Gastrocnemius medialis (tissue), 4 donors: ENCODE measurements at regions not wholly inside any gene's neighbourhood (a gene's known extent, or its start where the extent isn't known, plus 50 kb on each side); places are given as distances from the start of the nearest gene placed in this dataset.

Source experiments
- ATAC-seq, 2 donors: fragments of 150-250 bp; one replicate each; pipeline ENCODE4 v1.9.1; 2016
- DNase-seq, 2 donors: peaks; one replicate each; pipeline ENCODE4 v3.0.0-alpha.2; 2019
- H3K27ac ChIP-seq, 4 donors: fragments of 200-600 bp; sonication (generic); 1 replicate in 1 of 4; 2 replicates in 3 of 4; pipeline ENCODE4 v1.5.1; 2016 to 2018; ENCODE audit warnings: mild to moderate bottlenecking in 2 of 4, moderate library complexity in 1 of 4
- H3K27me3 ChIP-seq, 3 donors: fragments of 200-600 bp; sonication (generic) in 2 of 3; 1 replicate in 1 of 3; 2 replicates in 2 of 3; pipeline versions ENCODE4 v1.5.1 to v1.6.0; 2016 to 2019; ENCODE audit warnings: mild to moderate bottlenecking in 1 of 3, moderate library complexity in 1 of 3
- H3K36me3 ChIP-seq, 2 donors: fragments of 200-600 bp; sonication (generic) in 1 of 2; one replicate each; pipeline ENCODE4 v1.5.1; 2017 to 2018
- H3K4me1 ChIP-seq, 2 donors: fragments of 200-600 bp; sonication (generic) in 1 of 2; one replicate each; pipeline ENCODE4 v1.5.1; 2016 to 2017; ENCODE audit warnings: mild to moderate bottlenecking in 2 of 2
- H3K4me3 ChIP-seq, 4 donors: fragments of 200-600 bp; sonication (generic) in 3 of 4; 1 replicate in 1 of 4; 2 replicates in 3 of 4; pipeline ENCODE4 v1.5.1; 2016 to 2019; ENCODE audit warnings: mild to moderate bottlenecking in 2 of 4
- H3K9me3 ChIP-seq, 3 donors: fragments of 200-600 bp; sonication (generic) in 2 of 3; 1 replicate in 1 of 3; 2 replicates in 2 of 3; pipeline ENCODE4 v1.5.1; 2016 to 2019
- CTCF ChIP-seq, 5 experiments: fragments of 450-650 bp in 3 of 5; fragments of 200-600 bp in 2 of 5; sonication (generic) in 2 of 5; IDR thresholded peaks in 4 of 5; conservative IDR thresholded peaks in 1 of 5; 1 replicate in 4 of 5; 2 replicates in 1 of 5; pipeline ENCODE4 v1.5.1; 2016 to 2019; ENCODE audit warnings: antibody characterized with exemption in 5 of 5, mild to moderate bottlenecking in 3 of 5, moderate library complexity in 3 of 5
- POLR2A ChIP-seq, 2 donors: fragments of 450-650 bp; IDR thresholded peaks; one replicate each; pipeline ENCODE4 v1.6.1; 2017; ENCODE audit warnings: antibody characterized with exemption in 2 of 2, mild to moderate bottlenecking in 2 of 2, moderate library complexity in 2 of 2
- in situ Hi-C, 4 donors: fragments of 200-750 bp; cut with MboI; loops; one replicate each; pipeline versions ENCODE4 v1.15.0 to v1.8.0; 2017; ENCODE audit warnings: low sequenced_read_pairs in 4 of 4
- intact Hi-C: fragments of 100-400 bp; cut with DNase I; formaldehyde crosslinking; loops from one replicate; pipeline ENCODE4 v1.15.1; 2023; ENCODE audit warnings: low total_unique reads

GRCh38 chr6:6736791-6737654 is 148.5 kb downstream of the LY86 start:
- Histone ChIP-seq H3K36me3 (no peaks in the 10 kb centered on the region), H3K9me3 (no peaks in the 10 kb centered on the region), H3K27ac (peak overlapping the region; percentile 79 to 91 (median 82)), H3K4me1 (peaks cover 20 to 29% of the 10 kb centered on the region in 2 donors), H3K27me3 (no peaks in the 10 kb centered on the region), H3K4me3 (peak overlapping the region; percentile 38 to 49 (median 46))
- in situ Hi-C loops: loop anchor here (10.0 to 25.0 kb wide), 3 partner anchors 158 to 200 kb away; no protein-coding TSS in a partner anchor
- intact Hi-C loops: no loop called here
- TF ChIP-seq POLR2A (IDR thresholded peaks at IDR 0.05) (peak; percentile 19 to 20), CTCF (IDR thresholded peaks at IDR 0.05 in 4 of 5, conservative IDR thresholded peaks at IDR 0.05 in 1 of 5) (no peak)
- ATAC-seq (peak; percentile 83 to 85), DNase-seq (peak; percentile 84 to 95)

GRCh38 chr6:6737671-6738070 is 149.2 kb downstream of the LY86 start:
- no peak for DNase-seq
- intact Hi-C loops: no loop called here
- TF ChIP-seq CTCF (IDR thresholded peaks at IDR 0.05 in 4 of 5, conservative IDR thresholded peaks at IDR 0.05 in 1 of 5) (no peak), POLR2A (IDR thresholded peaks at IDR 0.05) (no peak)
- H3K4me1 ChIP-seq: peaks cover 20 to 32% of the 10 kb centered on the region in 2 donors
- peak overlapping the region; percentile 79 to 91 (median 82) for H3K27ac ChIP-seq
- H3K36me3 ChIP-seq: no peaks in the 10 kb centered on the region
- peak overlapping the region; percentile 38 to 49 (median 46) for H3K4me3 ChIP-seq
- H3K27me3 ChIP-seq: no peaks in the 10 kb centered on the region
- H3K9me3 ChIP-seq: no peaks in the 10 kb centered on the region
- ATAC-seq: no peak
- in situ Hi-C loops: loop anchor here (10.0 to 25.0 kb wide), 3 partner anchors 157 to 200 kb away; no protein-coding TSS in a partner anchor

GRCh38 chr6:6738108-6738507 is 149.6 kb downstream of the LY86 start:
- intact Hi-C loops (no loop called here), in situ Hi-C loops (loop anchor here (10.0 to 25.0 kb wide), 3 partner anchors 157 to 199 kb away; no protein-coding TSS in a partner anchor)
- H3K27me3 ChIP-seq: no peaks in the 10 kb centered on the region
- no peak for ATAC-seq
- no peak overlapping the region for H3K4me3 ChIP-seq
- DNase-seq: no peak
- peak overlapping the region; percentile 79 to 91 (median 82) for H3K27ac ChIP-seq
- peaks cover 20 to 32% of the 10 kb centered on the region in 2 donors for H3K4me1 ChIP-seq
- no peaks in the 10 kb centered on the region for H3K36me3 ChIP-seq
- TF ChIP-seq POLR2A (IDR thresholded peaks at IDR 0.05): no peak
- TF ChIP-seq CTCF (IDR thresholded peaks at IDR 0.05 in 4 of 5, conservative IDR thresholded peaks at IDR 0.05 in 1 of 5): no peak
- no peaks in the 10 kb centered on the region for H3K9me3 ChIP-seq

GRCh38 chr6:6738922-6739716 is 150.6 kb downstream of the LY86 start:
- DNase-seq: no peak
- Histone ChIP-seq H3K9me3 (no peaks in the 10 kb centered on the region), H3K4me1 (peaks cover 20 to 35% of the 10 kb centered on the region in 2 donors), H3K27ac (peak overlapping the region in 1 of 4 donors; percentile 79), H3K36me3 (no peaks in the 10 kb centered on the region), H3K4me3 (no peak overlapping the region), H3K27me3 (no peaks in the 10 kb centered on the region)
- TF ChIP-seq POLR2A (IDR thresholded peaks at IDR 0.05): no peak
- no peak for TF ChIP-seq CTCF (IDR thresholded peaks at IDR 0.05 in 4 of 5, conservative IDR thresholded peaks at IDR 0.05 in 1 of 5)
- intact Hi-C loops (no loop called here), in situ Hi-C loops (loop anchor here (10.0 to 25.0 kb wide), 3 partner anchors 156 to 198 kb away; no protein-coding TSS in a partner anchor)
- no peak for ATAC-seq
